ENCODE measurements at regions not wholly inside any gene's neighbourhood (a gene's known extent, or its start where the extent isn't known, plus 50 kb on each side); places are given as distances from the start of the nearest gene placed in this dataset.

DNA sequence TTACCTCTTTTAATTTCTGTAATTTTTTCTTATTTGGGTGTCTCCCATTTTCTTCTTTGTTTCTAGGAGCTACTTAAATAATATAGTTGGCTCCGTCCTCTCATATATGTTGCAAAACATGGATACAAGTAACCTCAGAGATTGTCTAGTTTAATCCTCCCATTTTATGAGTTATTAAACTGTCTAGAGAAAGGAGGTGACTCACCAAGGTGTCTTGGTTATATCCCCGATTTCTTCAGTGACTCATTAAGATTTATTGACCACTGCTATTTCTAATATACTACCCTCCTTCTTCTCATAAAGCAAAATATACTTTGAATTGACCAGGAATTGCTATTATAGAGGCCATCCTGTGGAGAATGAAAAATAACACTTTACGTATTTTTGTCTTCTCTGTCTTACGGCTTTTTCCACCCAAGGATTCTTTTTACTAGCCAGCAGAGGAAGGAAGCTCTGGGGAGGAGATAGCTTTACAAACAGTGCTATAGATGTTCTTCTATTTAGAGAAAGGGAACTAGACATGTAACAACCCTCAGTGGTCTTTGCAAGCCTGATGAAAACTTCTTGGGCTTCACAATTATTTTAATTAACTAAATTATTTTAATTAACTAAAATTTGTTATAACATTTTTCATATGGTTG lies 300.4 kb upstream of the TNP1 start:
- DNase-seq (ENCODE audit: low read depth), result no peak

DNA sequence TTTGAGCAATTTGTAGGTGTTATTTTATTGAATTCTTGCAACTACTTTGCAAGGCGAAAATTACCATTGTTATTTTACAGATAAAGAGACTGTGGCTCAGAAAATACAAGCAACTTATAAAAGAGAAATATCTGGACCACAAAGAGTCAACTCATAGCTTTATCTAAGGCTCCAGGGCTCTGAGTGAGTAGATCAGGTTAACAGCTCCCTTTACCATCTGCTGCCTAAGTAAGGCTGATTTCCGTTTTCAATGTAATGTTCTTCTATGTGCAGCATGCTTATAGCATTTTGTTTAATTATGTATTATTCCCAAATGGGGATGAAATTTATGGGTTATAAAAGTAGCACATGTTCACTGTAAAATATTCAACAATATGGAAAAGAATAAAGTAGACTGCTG lies 299.1 kb upstream of the TNP1 start:
- DNase-seq (ENCODE audit: low read depth), result no peak

DNA sequence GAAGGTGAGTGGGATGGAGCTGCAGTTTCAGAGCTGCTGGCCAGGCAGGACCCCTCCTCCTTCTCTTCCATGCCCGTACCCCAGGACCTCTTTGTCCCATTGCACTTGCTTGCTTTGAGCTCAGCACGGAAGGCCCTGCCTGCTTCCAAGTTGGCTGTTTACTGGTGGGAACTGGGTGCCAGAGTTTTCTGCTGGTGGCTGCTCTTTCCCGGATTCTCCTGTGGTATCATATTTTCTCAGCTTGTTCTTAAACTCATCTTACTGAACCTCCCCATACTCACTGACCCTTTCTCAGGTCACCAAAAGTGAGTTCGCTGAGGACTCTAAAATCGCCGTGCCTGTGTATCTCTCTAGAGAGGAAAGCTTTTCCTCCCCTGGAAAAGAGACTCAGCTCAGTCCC lies 297.7 kb upstream of the TNP1 start:
- DNase-seq (ENCODE audit: low read depth), result no peak

DNA sequence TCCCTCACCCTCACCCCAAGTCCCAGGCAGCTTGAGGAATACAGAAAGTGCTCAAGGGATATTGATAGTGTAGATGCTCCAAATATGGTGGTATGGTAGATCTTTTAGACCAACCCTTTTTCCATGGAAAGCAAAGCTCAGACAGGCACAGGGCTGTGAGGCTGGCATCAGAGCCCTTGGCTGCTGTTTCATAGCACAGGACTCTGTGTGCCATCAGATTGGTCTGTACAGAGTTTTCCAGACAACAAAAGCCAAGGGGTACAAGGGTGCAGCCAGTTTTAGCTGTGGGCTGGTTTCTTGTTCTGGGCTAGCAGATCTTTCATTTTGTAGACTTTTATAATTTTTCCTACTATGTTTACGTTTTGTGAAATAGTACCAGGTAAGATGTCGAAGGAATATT lies 296.9 kb upstream of the TNP1 start:
- DNase-seq (ENCODE audit: low read depth), result no peak

DNA sequence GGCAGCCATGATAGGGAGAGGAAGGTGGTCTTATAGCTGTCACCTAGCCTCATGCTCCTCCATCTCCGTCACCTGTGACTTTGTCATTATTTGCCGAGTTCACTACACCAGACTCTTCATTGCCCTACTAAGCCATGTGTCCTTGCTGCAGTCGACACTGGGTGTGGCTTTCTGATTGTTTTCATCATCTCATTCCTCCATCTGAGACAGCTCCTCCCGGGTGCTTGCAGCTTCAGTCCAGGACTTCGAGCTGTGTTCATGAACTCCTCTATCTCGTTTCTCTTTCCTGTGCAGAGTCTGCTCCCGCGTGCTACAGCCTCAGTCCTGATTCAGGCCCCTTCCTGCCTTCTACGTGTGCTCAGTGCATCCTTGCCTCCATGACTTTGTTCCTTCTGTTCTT lies 295.1 kb upstream of the TNP1 start:
- no peak for DNase-seq (ENCODE audit: low read depth)

DNA sequence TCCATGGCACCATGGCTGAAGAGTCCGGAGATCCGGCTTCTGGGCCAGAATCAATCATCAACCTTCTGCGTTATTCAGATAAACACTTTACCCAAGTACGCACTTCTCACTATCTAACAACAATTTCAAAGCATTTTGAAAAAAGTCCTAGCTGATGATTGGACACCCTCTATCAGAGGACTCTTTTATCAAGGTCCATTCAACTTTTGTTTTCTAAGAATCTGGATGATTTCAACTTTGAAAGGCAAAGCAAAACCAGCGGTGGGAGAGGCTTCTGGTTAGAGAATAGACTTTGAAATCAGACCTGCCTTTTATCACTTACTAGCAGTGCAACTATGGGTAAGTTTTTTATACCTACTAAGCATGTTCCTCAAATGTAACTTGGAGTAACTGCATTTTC lies 293.6 kb upstream of the TNP1 start:
- DNase-seq (ENCODE audit: low read depth), result no peak

DNA sequence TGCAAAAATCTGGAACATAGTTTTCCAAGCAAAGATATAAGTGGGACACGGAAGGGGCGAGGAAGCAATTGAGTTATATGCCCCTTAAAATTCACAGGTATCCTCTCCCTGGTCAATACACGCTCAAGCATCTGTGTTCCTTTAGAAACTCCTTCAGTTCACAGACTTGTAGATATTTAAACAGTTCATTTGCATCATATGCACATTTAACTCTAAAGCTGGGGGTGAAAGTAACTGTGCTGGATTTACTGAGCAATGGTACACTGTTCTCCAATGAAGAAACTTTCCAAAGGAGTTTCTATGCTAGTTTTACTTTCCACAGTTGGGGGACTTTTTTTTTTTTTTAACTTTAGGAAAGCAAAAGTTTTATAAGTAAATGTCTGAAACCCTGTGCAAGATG lies 293.0 kb upstream of the TNP1 start:
- no peak for DNase-seq (ENCODE audit: low read depth)

DNA sequence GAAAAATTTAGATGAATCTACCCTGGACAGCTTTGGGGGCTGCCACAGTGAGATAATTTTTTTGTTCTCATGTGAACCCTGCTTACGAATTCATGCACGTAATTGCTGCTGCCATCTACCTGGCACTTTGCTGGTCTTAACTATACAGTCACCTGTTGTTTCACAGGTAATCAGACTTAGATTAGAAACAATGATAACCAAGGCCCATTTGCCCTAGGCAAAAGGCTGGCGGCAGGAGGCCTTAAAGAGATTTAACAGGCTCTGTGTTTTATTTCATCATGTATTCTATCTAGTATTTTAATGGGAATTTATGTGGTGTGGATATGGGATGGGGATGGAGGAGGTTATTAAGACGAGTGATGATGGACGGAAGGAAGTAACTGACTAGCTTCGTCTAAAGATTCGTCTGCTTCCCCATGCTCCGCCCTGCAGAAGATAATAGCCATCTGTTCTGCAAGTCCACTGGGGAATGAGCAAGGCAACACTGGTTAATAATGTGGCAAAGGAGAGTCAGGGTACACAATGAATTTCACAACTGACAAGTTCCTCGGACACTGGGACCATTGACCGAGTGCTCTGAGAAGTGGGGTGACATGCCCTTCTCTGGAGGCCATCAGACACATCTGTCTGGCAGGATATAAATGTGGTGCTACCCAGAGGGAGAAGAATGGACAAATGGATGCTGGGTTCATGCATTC lies 291.8 kb upstream of the TNP1 start:
- no peak for DNase-seq (ENCODE audit: low read depth)

DNA sequence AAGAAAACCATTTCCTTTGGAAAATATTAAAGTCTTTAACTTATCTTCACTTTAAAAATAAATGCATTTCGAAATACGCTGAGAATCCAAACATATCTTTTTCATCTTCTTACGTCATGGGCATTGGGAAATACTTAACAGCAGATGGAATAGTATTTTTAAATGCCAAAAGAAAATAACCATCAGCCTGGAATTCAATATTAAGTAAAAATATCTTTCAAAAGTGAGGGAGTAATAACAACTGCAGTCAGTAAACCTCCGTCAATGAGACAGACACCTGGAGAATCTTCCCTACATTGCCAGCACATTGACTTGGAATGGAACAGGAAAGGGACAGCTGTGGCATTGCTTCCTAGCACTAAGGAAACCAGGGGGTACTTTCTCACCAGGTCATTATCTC lies 290.4 kb upstream of the TNP1 start:
- DNase-seq (ENCODE audit: low read depth), result no peak

DNA sequence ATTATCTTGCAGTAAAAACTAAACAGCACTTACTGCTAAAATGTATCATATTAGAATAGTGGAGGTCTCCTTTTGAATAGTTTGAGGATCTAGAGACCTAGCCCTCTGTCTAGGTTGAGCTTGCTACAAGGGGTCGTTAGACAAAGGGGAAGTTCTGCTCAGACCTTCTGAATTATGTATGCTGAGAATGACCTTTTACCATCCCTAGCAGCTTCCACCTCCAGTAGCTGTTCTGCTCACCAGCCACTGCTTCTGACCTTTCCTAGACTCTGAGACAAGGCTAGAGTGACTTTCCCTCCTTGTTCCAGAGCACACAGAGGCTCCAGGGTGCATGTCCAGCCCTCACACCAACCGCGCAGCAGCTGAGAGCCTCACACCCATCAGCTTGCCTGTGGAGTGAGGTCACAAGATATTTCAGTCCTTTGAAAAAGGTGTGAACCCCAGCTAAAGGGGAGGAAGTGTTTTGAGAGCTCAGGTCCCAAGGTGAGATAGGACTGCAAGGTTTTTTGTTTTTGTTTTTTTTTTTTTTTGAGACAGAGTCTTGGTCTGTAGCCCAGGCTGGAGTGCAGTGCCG lies 289.3 kb upstream of the TNP1 start:
- no peak for DNase-seq (ENCODE audit: low read depth)

DNA sequence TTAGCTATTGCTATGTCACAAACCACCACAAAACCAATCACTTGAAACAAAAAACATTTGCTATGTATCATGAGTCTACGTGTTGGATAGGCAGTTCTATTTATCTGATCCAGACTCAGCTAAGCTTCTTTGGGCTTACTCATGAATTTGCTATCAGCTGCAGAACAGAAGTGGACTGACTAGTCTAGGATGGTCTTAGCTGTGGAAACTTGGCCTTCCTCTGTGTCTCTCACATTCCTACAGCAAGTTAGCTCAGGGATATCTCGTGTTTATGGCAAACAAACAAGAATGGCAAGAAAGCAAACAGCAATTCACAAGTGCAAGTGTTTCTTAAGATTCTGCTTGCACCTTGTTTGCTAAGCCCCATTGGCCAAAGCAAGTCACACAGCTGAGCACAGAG lies 288.0 kb upstream of the TNP1 start:
- DNase-seq (ENCODE audit: low read depth), result no peak

DNA sequence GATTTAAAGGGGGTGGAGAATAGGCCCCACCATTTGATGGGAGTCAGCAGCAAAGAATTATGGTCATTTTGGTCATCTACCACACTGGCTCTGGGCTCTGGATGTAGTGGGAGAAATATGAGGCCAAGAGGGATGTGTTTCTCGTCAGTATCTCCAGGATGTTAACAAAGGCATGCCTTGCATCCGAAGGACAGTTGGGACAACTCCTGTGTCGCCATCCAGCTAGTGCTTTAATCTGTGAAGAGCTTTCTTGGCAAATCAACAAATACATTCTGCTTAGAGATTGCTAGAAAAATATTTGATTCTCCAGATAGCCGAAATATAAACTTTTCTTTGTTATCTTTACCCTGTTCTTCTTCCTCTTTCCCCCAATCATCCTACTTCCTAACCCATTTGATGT lies 287.1 kb upstream of the TNP1 start:
- DNase-seq (ENCODE audit: low read depth), result no peak

DNA sequence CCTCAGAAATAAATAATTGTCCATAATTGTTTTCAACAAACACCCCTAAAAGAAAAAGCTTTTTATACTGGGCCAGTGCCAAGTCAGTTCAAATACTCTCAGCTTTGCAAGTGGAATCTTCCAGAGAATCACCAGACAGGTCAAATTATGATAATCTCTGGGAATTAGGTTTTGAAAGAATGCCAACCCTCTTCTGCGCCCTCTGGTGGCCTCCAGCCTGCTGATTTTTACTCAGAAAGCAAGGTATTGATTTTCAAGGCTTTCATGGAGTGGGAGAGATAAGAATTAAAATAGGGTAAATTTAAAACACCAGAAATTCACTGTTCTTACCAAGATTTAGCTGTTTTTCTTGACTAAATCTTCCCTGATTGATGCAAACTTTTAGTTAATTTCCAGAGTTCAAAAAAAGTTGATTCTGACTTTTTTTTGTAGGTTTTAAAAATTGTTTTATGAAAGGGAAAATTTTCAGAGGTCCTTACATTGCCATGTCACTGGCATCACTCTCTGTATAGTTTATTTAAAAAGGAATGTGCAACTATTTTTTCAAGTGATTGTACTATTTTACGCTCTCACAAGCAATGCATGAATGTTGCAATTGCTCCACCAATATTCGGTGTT lies 282.9 kb upstream of the TNP1 start:
- DNase-seq (ENCODE audit: low read depth), result no peak

DNA sequence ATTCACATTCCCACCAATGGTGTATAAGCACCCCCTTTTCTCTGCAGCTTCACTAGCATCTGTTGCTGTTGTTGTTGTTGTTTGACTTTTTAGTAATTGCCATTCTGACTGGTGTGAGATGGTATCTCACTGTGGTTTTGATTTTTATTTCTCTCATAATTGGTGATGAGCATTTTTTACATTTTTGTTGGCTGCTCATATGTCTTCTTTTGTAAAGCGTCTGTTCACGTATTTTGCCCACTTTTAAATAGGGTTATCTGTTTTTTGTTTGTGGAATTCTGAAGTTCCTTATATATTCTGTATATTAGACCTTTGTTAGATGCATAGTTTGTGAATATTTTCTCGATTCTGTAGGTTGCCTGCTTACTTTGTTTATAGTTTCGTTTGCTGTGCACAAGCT lies 278.4 kb upstream of the TNP1 start:
- no peak for DNase-seq (ENCODE audit: low read depth)

DNA sequence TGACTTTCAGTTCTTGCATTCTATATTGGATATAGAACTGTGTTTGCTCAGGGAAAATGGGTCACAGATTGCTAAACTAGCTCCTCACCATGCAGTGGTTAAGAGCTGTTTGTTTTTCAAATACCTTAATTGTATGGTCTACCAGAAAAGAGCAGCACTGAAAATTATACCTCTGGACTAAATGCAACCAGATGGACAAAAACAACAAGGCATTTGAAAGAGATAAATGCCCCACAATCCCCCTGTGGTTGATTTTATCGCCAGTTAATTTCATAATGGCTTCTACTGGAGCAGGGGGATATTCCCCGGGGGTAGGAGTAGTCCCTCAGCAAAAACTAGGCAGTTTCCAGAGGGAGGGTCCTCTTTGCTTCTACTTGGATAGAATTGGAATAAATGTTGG lies 267.9 kb upstream of the TNP1 start:
- no peak for DNase-seq (ENCODE audit: low read depth)

DNA sequence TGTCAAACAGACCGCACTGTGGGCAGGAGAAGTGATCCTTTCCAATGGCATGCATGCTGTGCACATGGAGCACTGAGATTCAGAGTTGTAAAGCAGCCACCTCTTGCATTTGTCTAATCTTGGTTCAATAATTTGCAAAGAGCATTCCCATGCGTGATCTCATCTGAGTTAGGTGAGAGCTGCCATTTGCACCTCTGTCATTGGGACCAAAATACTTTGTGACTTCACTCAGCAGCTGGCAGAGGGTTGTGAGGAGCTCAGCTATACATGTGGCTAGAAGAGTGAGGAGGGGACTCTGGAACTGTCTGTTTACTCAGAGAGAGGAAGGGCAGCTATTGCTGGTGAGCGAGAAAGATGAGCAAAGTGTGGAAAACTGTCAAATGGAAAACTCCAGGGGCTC lies 265.1 kb upstream of the TNP1 start:
- DNase-seq (ENCODE audit: low read depth), result no peak

DNA sequence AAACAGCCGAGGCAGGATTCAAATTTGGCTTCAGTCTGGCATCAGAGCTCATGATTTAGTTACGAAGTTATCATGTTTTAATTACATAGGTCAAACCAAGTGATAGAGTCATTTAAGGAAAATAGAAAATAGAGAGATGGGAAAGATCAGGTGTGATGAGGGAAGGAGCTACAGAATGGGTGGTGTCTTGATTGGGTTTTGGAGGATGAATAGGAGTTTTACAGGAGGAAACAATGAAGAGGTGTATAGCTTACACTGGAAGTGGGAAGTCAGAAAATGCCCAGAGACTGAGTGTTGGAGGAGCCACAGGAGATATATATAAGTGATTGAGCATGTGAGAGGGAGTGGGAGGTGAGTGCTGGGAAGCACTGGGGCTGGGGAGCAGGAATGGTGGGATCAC lies 264.2 kb upstream of the TNP1 start:
- no peak for DNase-seq (ENCODE audit: low read depth)

DNA sequence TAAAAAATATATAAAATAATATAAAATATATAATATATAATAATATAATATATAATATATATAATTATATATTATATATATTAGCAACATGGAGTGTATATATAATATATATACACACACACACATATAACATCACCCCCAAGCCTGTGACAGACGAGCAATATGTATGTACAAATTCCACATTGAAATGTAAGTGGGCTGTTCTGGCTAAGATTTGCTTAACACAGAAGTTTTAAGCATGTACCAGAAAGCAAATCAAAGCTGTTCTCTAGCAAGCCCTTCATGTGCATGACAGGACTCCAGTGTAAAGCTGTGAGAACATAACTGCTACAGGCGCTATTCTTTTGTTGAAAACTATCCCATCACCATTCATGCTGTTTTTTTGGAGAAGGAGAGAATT lies 261.7 kb upstream of the TNP1 start:
- DNase-seq (ENCODE audit: low read depth), result no peak

DNA sequence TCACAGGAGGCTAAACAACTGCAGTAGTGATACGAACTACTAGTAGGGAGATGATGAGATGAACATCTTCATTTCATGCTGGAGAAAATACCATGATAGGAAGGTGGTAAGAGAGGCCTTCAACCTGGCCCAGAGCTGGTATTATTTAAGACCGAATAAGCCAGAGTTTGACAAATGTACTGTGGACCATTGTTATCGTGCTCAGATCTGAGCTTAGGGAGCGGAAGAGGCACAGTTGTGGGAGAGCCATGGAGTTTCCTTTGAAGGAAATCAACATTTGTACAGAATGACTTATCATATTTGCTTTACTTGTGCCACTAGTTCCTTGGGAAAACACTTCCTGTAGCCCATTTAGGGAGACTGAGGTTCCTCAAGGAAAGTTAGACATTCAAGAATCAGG lies 260.6 kb upstream of the TNP1 start:
- no peak for DNase-seq (ENCODE audit: low read depth)

DNA sequence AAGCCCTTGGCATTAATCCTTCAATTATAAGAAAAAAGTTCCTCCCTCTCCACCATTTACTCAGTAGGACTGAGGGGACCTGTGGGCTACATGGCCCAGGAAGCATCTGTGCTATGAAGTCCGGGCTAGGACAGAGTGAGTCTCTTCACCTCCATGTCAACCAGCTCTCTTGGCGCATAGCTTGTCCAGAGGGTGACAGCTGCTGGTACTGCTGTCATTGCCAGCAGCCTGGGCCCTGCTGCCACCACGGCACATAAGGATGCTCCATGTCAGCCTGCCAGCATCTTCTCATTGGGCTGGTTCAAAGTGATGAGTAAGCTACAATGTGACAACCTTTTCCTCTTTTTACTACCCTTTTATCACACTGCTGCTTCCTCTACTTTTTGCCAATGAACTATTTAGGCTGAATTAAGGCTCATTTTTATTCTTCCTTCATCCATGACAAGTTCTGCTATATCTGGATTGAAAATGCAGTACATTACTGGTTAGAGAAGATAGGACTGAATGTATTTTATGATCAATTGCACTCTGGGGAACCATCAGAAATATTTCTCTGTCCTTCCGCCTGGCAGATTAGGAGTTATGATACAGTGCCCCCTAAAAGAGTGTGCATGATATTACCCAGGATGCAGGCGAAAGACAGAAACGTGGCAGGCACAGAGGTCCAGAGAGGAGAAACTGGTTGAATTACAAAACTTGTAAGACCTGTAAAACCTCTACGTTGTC lies 258.9 kb upstream of the TNP1 start:
- no peak for DNase-seq (ENCODE audit: low read depth)

DNA sequence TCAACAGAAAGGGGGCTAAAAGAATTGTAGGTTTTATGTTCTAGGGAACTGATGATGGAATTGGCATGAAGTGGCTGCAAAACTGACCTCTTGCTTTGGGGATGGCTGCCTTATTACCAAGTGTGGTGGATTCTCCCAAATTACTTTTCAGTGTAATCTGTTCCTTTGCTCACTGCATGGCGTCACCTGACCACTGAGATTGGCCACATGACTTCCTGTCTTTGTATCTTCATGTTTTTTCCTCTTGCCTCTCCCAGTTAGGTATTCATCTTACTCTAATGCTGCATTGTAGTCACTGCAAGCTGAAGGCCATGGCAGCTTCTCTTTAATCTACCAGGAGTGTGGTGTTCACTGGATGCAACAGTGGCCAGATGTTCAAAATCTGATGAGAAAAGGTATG lies 257.7 kb upstream of the TNP1 start:
- no peak for DNase-seq (ENCODE audit: low read depth)

DNA sequence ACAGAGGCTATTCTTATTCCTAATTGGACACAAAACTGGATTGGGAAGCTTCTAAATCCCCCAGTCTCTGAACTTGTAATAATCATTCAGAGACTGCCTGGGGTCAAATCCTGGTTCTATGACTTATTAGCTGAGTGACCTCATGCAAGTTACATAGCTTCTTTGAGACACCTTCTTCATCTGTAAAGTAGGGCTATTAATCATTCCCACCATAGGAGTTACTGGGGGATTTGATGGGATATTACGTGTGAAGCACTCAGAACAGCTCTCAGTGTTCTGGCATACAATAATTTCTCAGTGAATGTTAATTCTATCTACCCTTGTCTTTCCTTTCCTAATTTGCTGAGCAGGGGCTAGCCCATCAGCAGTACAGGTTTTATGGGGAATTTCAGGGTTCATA lies 256.7 kb upstream of the TNP1 start:
- no peak for DNase-seq (ENCODE audit: low read depth)

DNA sequence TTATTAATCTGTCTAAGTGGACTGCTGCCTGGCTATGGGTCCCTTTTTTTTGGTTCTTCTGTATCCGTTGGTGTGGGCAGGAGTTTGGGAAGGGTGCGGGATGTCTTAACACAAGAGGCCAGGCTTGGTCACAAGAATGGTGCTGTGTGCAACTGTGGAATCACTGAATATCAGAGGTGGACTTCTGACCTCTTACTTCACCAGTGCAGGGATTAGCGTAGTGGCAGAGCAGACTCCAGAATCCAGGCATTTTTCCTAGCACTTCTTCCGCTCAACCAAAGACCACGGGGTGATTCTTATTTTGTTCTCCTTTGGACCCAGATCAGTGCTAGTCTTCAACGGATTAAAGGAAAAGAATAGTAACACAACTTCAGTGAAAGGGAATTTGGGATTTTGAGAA lies 254.3 kb upstream of the TNP1 start:
- DNase-seq (ENCODE audit: low read depth), result no peak

Data from stimulated activated CD8-positive, alpha-beta memory T cell treated with anti-CD3 and anti-CD28 coated beads, Interleukin-12 subunit alpha, Interleukin-12 subunit beta, amount 100 ng/mL, for 1 hour (primary cell).